HUES6 (cell line): ENCODE measurements at regions not wholly inside any gene's neighbourhood (a gene's known extent, or its start where the extent isn't known, plus 50 kb on each side); places are given as distances from the start of the nearest gene placed in this dataset.

Source experiments
- H3K27ac ChIP-seq: 2 replicates; pipeline ENCODE4 v1.7.0; 2013; ENCODE audit warnings: low read depth, mild to moderate bottlenecking, low read length, inconsistent platforms
- H3K27me3 ChIP-seq: 2 replicates; pipeline ENCODE4 v1.6.1; 2013; ENCODE audit warnings: low read length; ENCODE audit not compliant: control insufficient read depth, insufficient read depth
- H3K36me3 ChIP-seq: 2 replicates; pipeline ENCODE4 v1.6.1; 2013; ENCODE audit warnings: low read length; ENCODE audit not compliant: control insufficient read depth, insufficient read depth
- H3K4me1 ChIP-seq: 2 replicates; pipeline ENCODE4 v1.6.1; 2013; ENCODE audit warnings: low read length; ENCODE audit not compliant: control insufficient read depth, insufficient read depth
- H3K4me3 ChIP-seq: 2 replicates; pipeline ENCODE4 v1.5.1; 2013; ENCODE audit warnings: low read depth, low read length
- H3K9ac ChIP-seq: one replicate; pipeline ENCODE4 v1.6.1; 2013; ENCODE audit warnings: mild to moderate bottlenecking, low read length
- H3K9me3 ChIP-seq: 2 replicates; pipeline ENCODE4 v1.6.1; 2013; ENCODE audit warnings: low read depth, low read length; ENCODE audit not compliant: control insufficient read depth, insufficient read depth

DNA sequence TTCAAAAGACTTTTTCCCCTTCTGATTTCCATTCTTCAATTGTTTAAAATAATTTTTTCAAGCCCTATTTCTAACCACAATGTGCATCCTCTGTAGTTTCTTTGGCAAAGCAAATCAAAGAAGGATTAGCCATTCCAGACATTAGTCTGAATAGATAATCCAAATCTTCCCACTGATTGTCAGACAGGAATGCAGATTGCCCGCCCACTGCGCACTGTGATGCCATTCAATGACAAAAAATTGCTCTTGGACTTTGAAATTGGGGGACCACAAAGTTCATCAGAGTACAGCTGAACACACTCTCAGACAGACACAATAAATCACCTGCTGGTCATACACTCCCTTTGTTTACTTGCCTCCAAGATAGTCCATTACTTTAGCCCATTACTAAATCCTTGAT lies 216.5 kb upstream of the DKK2 start:
- no peak overlapping the region for H3K27ac ChIP-seq

DNA sequence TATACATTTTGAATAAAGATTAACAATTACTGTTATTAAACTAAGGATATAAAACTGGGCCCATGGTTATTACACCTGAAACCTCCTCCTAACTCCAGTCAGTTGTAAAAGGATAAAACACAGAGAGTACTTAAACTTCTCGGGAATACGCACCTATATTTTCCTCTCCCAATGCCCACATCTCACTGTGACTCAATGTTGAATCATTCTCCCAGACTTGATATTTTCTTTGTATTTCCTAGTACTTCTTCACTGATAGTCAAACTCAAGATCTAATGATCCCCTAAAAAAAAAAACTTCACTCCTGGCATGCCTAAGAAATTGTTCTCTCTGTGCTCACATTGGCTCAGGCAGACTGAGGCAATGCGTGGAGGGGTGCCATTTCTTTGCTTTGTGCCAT lies 212.5 kb upstream of the DKK2 start:
- Histone ChIP-seq H3K4me3 (no peak overlapping the region), H3K27ac (no peak overlapping the region), H3K27me3 (no peaks in the 10 kb centered on the region), H3K36me3 (no peaks in the 10 kb centered on the region), H3K9ac (no peak overlapping the region), H3K9me3 (no peaks in the 10 kb centered on the region), H3K4me1 (no peaks in the 10 kb centered on the region)

More for the DNA sequence above, 216.5 kb upstream of the DKK2 start:
- H3K4me3 ChIP-seq, result no peak overlapping the region
- H3K4me1 ChIP-seq, result no peaks in the 10 kb centered on the region; the same call in 1 of the 2 replicates
- H3K9ac ChIP-seq, result no peak overlapping the region
- no peaks in the 10 kb centered on the region for H3K9me3 ChIP-seq
- no peaks in the 10 kb centered on the region for H3K27me3 ChIP-seq
- no peaks in the 10 kb centered on the region for H3K36me3 ChIP-seq

DNA sequence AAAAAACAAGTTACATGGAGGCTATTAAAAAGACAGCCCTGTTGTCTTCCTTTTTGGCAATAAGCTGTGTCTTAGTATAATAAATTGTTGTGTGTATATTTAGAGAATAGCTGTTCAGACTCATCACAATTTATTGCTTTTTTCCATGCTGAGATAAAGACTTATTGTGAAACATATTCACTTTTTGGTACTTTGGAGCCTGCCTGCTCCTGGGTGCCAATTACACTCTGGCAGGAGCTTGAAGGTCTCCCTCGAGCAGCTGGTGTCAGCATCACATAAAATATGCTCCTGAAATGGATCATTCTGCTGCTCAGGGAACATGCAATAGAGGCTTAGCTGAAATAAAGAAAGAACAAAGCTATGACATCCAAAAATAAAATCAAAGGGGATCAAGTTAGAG lies 211.6 kb upstream of the DKK2 start:
- no peaks in the 10 kb centered on the region for H3K27me3 ChIP-seq
- no peaks in the 10 kb centered on the region for H3K36me3 ChIP-seq
- no peak overlapping the region for H3K27ac ChIP-seq
- no peaks in the 10 kb centered on the region for H3K9me3 ChIP-seq
- H3K9ac ChIP-seq, result no peak overlapping the region
- H3K4me1 ChIP-seq, result no peaks in the 10 kb centered on the region
- H3K4me3 ChIP-seq, result no peak overlapping the region

DNA sequence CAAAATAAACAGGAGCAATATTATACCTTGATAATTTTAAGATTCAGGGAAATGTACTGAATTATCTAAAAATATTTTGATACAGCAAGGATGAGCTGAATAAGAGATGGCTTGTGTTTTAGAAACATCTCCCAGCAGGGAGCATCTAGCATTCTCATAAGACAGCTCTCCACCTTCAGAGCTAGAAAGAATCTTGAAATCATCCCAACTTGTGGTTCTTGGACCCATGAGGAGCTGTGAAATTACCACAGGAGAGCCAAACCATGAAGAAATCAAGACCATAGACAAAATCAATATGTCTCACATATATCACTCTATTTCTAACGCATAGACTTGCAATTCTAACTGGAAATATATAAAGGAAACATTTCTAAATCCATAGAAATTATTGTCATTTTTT lies 210.6 kb upstream of the DKK2 start:
- Histone ChIP-seq H3K27me3 (no peaks in the 10 kb centered on the region), H3K27ac (no peak overlapping the region), H3K4me1 (no peaks in the 10 kb centered on the region), H3K9me3 (no peaks in the 10 kb centered on the region), H3K9ac (no peak overlapping the region), H3K36me3 (no peaks in the 10 kb centered on the region), H3K4me3 (no peak overlapping the region)

DNA sequence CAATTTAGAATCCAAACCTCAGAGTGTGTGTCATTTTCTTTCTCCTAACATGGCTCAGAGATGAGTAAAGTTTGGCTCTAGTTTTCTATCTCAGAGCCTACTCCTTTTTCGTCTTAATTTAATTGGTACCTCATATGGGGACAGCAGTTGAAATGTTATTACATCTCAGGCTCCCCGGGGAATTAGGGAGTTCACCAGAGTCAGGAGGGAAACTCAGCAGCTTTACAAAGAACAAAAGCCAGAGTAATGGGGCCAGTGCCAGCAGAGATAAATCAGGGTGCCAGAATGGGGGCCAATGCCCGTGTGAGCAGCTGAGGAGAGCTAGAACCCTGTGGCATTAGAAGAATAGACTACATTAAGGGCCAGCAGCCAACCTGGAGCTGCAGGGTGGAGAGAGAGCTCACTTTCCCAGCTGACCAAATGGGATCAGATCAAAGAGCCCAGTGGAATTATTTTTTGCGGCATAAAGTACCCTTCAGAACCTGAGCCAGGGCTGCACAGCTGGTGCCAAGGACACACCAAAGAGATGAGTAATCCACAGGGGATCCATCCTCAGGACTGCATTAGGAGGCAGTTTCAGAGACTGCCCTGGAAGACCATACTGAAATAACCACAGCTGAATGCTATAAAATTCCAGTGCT lies 207.1 kb upstream of the DKK2 start:
- Histone ChIP-seq H3K36me3 (no peaks in the 10 kb centered on the region), H3K27me3 (no peaks in the 10 kb centered on the region), H3K4me1 (no peaks in the 10 kb centered on the region), H3K4me3 (no peak overlapping the region), H3K9ac (no peak overlapping the region), H3K9me3 (no peaks in the 10 kb centered on the region), H3K27ac (no peak overlapping the region)

DNA sequence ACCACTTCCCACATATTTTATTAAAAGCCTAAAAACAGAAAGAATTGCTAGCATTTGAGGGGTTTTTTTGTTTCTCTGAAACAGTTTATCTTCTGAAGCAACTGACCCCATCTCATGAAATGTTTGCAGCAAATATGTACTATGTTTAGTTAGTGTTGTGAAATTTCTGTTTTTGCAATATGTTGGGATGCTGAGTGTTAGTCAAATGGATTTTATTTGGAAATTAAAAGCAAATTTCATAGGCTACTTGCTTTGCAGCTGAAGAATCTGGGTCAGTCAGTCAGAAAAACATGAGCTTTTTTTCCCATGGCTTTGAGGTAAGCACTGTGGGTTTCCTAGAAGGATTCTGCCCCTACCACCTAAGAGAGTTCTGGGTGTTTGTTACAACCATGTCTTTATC lies 184.9 kb upstream of the DKK2 start:
- Histone ChIP-seq H3K27ac (no peak overlapping the region), H3K9ac (no peak overlapping the region), H3K36me3 (no peaks in the 10 kb centered on the region), H3K27me3 (no peaks in the 10 kb centered on the region), H3K4me3 (no peak overlapping the region), H3K4me1 (no peaks in the 10 kb centered on the region), H3K9me3 (no peaks in the 10 kb centered on the region)

DNA sequence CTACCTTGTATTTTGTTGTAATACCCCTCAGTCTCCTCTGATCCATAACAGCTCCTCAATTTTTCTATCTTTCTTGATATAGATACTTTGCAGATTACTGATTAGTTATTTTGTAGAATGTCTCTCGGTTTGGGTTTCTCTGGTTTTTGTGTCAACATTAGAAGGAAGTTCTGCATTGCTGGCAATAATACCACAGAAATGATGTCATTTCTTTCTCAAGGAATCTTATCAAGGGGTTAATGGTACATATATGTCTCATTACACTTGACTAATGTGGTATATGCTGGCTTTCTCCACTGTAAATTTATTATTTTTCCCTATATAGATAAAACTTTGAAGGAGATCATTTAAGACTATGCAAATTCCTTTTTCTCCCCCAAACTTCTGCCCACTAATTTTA lies 183.6 kb upstream of the DKK2 start:
- Histone ChIP-seq H3K27ac (no peak overlapping the region), H3K36me3 (no peaks in the 10 kb centered on the region), H3K4me3 (no peak overlapping the region), H3K27me3 (no peaks in the 10 kb centered on the region), H3K9ac (no peak overlapping the region), H3K4me1 (no peaks in the 10 kb centered on the region), H3K9me3 (no peaks in the 10 kb centered on the region)

DNA sequence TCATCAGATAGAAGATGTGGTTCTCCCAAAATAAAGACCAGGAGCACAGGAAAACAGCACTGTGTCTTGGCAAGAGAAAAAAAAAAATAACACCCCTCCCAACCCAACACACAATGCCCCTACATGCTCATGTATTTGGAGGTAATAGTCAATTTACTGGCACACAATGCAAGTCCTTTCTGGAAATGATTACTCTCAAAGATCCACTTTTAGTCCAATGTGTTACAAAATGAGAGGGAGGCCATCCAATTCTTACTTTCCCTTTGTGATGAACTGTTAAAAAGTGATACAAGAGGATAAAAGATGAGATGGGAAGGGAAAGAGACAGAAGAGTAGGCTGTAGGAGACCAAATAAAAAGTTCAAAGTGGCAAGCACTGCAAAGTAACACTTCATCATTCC lies 180.3 kb upstream of the DKK2 start:
- Histone ChIP-seq H3K9me3 (no peaks in the 10 kb centered on the region), H3K9ac (no peak overlapping the region), H3K4me1 (no peaks in the 10 kb centered on the region), H3K4me3 (no peak overlapping the region), H3K27ac (no peak overlapping the region), H3K36me3 (no peaks in the 10 kb centered on the region), H3K27me3 (no peaks in the 10 kb centered on the region)

DNA sequence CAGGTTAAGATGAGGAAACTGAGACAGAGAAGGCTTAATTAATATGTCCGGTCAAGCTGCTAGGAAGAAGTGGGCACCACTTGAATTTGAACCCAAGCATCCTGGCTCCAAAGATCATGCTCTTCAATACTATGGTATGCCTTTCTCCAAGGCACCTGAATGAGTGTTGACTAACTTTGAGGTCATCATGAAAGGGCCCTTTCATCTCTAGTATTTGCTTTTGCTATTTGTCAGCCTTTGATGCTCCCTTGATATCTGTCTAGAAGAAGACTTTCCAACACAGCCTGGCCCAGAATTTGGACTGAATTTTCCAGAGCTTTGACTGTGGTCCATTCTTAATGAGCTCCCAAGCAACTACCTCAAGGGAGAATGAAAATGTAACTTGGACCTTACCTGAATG lies 179.1 kb upstream of the DKK2 start:
- Histone ChIP-seq H3K27ac (no peak overlapping the region), H3K4me3 (no peak overlapping the region), H3K9me3 (no peaks in the 10 kb centered on the region), H3K36me3 (no peaks in the 10 kb centered on the region), H3K4me1 (0 out of 2 replicates have a peak, but pooled peaks cover 7% of the 10 kb centered on the region), H3K27me3 (no peaks in the 10 kb centered on the region), H3K9ac (no peak overlapping the region)

DNA sequence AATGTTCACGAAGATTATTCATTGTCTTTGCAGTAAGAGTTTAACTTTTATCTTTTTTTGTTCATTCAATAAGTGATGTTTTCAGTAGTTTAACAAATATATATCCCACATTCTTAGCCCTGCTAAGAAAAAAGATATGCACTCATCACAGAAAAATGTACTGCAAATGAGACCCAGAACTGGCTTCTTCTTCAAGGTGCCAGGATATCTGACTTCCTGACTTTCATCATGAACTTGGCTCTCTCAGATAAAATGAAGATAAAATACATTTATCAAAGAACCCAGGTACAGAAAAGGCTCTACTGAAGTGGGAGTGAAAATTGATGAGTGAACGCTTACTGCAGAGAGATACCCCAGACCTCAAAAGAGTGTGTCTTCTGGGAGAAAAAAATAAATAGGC lies 177.8 kb upstream of the DKK2 start:
- Histone ChIP-seq H3K4me3 (no peak overlapping the region), H3K4me1 (0 out of 2 replicates have a peak, but pooled peaks cover 7% of the 10 kb centered on the region), H3K9ac (no peak overlapping the region), H3K27ac (no peak overlapping the region), H3K36me3 (no peaks in the 10 kb centered on the region), H3K27me3 (no peaks in the 10 kb centered on the region), H3K9me3 (no peaks in the 10 kb centered on the region)

DNA sequence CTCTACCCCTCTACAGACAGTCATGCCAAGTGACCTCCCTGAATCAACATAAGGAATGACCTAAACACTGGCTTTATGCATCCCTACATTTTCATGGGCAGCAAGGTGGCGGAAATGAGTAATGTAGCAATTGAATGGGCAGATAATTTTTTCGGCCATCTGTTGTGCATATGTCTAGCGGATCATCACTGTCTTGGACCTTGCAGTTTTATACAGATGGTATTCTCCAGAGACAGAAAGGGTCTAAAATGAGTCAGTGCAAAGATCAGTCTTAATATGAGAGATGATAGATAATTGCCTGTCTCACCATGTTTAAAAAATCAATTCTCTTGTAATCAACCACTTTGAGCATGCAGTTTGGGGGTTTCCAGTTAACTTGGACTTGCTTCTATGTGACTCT lies 177.3 kb upstream of the DKK2 start:
- H3K4me1 ChIP-seq, result 0 out of 2 replicates have a peak, but pooled peaks cover 7% of the 10 kb centered on the region
- no peak overlapping the region for H3K4me3 ChIP-seq
- no peaks in the 10 kb centered on the region for H3K36me3 ChIP-seq
- no peaks in the 10 kb centered on the region for H3K27me3 ChIP-seq
- no peak overlapping the region for H3K9ac ChIP-seq
- H3K9me3 ChIP-seq, result no peaks in the 10 kb centered on the region
- H3K27ac ChIP-seq, result no peak overlapping the region

DNA sequence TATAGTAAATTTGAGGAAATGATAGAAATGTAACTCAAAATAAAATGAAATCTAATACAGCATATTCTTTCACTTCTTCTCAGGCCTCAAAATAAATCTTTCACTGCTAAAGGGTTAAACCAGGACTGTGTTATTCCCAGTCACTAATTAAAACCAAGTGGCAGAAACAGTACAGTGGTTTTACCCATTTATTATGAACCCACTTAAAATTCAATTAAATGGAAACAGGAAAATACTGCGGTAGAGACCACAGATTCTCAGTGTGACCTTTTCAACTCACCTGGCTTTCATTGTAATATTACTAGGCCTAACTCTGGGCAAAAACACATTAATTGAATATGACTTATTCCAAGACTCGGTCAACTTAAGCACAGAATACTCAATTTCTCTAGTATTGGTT lies 176.5 kb upstream of the DKK2 start:
- Histone ChIP-seq H3K4me3 (no peak overlapping the region), H3K4me1 (0 out of 2 replicates have a peak, but pooled peaks cover 7% of the 10 kb centered on the region), H3K9me3 (no peaks in the 10 kb centered on the region), H3K27me3 (no peaks in the 10 kb centered on the region), H3K36me3 (no peaks in the 10 kb centered on the region), H3K27ac (no peak overlapping the region), H3K9ac (no peak overlapping the region)
